ENCODE measurements at regions not wholly inside any gene's neighbourhood (a gene's known extent, or its start where the extent isn't known, plus 50 kb on each side); places are given as distances from the start of the nearest gene placed in this dataset.

GRCh38 chr4:123874063-123874462 is 477.5 kb downstream of the SPRY1 start:
- H3K4me1 Mint-ChIP-seq (ENCODE audit: unreplicated experiment) = peaks cover 34% of the 10 kb centered on the region
- H3K4me3 Mint-ChIP-seq = no peak overlapping the region
- DNase-seq (ENCODE audit: extremely low spot score, unreplicated experiment) = no peak
- no peaks in the 10 kb centered on the region for H3K36me3 Mint-ChIP-seq
- H3K9me3 Mint-ChIP-seq = peaks cover 7% of the 10 kb centered on the region
- no peak for TF ChIP-seq CTCF (conservative IDR thresholded peaks at IDR 0.05)
- H3K27me3 Mint-ChIP-seq = peaks cover 26% of the 10 kb centered on the region
- H3K27ac Mint-ChIP-seq = no peak overlapping the region

- Mint-ChIP-seq H3K4me1 (ENCODE audit: unreplicated experiment) (peaks cover 20% of the 10 kb centered on the region), H3K4me3 (no peak overlapping the region), H3K27me3 (peaks cover 30% of the 10 kb centered on the region), H3K9me3 (peaks cover 7% of the 10 kb centered on the region), H3K27ac (no peak overlapping the region), H3K36me3 (peaks cover 3% of the 10 kb centered on the region)
- no peak for TF ChIP-seq CTCF (conservative IDR thresholded peaks at IDR 0.05)
- no peak for DNase-seq (ENCODE audit: extremely low spot score, unreplicated experiment)
Observed at GRCh38 chr4:123876143-123876542, 479.5 kb downstream of the SPRY1 start.

DNA sequence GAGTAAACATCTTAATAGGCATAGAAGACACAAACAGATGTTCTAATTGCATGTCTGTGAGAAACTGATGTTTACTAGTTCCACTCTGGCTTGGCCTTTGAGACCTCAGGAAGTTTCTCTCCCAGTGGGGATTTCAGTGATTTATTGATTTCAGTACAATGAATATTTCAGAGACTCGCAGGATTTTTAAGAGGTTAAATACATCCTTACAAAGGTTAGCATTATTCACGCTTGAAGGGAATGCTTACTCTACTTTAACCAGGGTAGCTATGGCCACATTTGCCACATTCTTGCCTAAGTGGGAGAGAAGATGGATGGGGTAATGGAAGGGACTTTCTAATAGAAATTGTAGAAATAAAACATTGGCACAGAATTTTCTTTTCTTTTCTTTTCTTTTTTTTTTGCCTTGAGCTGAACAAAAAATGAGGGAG is 480.1 kb downstream of the SPRY1 start:
- no peak for DNase-seq (ENCODE audit: extremely low spot score, unreplicated experiment)
- Mint-ChIP-seq H3K36me3 (peaks cover 3% of the 10 kb centered on the region), H3K27ac (no peak overlapping the region), H3K4me3 (no peak overlapping the region), H3K9me3 (peaks cover 7% of the 10 kb centered on the region), H3K4me1 (ENCODE audit: unreplicated experiment) (peaks cover 15% of the 10 kb centered on the region), H3K27me3 (peaks cover 26% of the 10 kb centered on the region)
- TF ChIP-seq CTCF (conservative IDR thresholded peaks at IDR 0.05) = no peak

GRCh38 chr4:123877551-123877950 is 481.0 kb downstream of the SPRY1 start:
- Mint-ChIP-seq H3K4me1 (ENCODE audit: unreplicated experiment) (peaks cover 13% of the 10 kb centered on the region), H3K9me3 (peaks cover 7% of the 10 kb centered on the region), H3K36me3 (peaks cover 3% of the 10 kb centered on the region), H3K27me3 (peaks cover 20% of the 10 kb centered on the region), H3K4me3 (no peak overlapping the region), H3K27ac (no peak overlapping the region)
- TF ChIP-seq CTCF (conservative IDR thresholded peaks at IDR 0.05) = no peak
- no peak for DNase-seq (ENCODE audit: extremely low spot score, unreplicated experiment)

GRCh38 chr4:123878976-123879375 is 482.4 kb downstream of the SPRY1 start:
- no peak for TF ChIP-seq CTCF (conservative IDR thresholded peaks at IDR 0.05)
- H3K9me3 Mint-ChIP-seq = peaks cover 12% of the 10 kb centered on the region
- H3K4me3 Mint-ChIP-seq = no peak overlapping the region
- DNase-seq (ENCODE audit: extremely low spot score, unreplicated experiment) = no peak
- peaks cover 13% of the 10 kb centered on the region for H3K4me1 Mint-ChIP-seq (ENCODE audit: unreplicated experiment)
- H3K27me3 Mint-ChIP-seq = peaks cover 7% of the 10 kb centered on the region
- H3K36me3 Mint-ChIP-seq = peaks cover 8% of the 10 kb centered on the region
- H3K27ac Mint-ChIP-seq = no peak overlapping the region

- Mint-ChIP-seq H3K9me3 (peaks cover 12% of the 10 kb centered on the region), H3K36me3 (peaks cover 8% of the 10 kb centered on the region)
- no peak for TF ChIP-seq CTCF (conservative IDR thresholded peaks at IDR 0.05)
Observed at GRCh38 chr4:123880631-123881030, 484.0 kb downstream of the SPRY1 start.

More at GRCh38 chr4:123880631-123881030, 484.0 kb downstream of the SPRY1 start:
- Mint-ChIP-seq H3K27ac (no peak overlapping the region), H3K4me3 (no peak overlapping the region), H3K4me1 (ENCODE audit: unreplicated experiment) (peaks cover 10% of the 10 kb centered on the region), H3K27me3 (peaks cover 4% of the 10 kb centered on the region)
- DNase-seq (ENCODE audit: extremely low spot score, unreplicated experiment) = no peak
